Endometrium (tissue), 2 donors: ENCODE measurements at regions not wholly inside any gene's neighbourhood (a gene's known extent, or its start where the extent isn't known, plus 50 kb on each side); places are given as distances from the start of the nearest gene placed in this dataset.
"Not testable (repeated sequence)": the region's sequence is repeated elsewhere in the genome, so short reads cannot be mapped to it uniquely, and the experiment has no call there.

ENCODE experiments used
- FAIRE-seq: peaks from 2 replicates; lab custom pipeline; 2012; peaks lifted over from hg19 to GRCh38; lab: Jason Lieb, UNC
- donor health status: control.
- donor health status: control.

- FAIRE-seq = no peak
These were observed 335.2 kb downstream of the NUP35 start for GRCh38 chr2:183459466-183459865.

DNA sequence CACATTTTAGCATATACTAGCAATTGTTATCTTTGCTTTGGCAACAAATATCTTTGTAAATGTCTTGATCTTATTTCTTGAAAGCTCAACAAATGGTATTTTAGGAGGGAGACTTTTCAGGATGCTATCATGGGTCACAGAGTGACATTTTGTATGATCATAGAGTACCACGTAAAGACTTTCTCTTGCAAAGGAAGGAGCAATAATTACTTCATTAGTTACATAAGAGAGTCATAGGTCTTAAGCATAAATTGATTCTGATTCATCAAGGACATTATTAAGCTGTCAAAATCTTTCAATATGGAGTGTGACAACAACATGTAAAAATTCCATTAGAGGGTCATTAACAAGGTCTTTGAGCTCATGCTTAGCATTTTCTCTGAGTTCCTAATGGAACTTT lies 339.6 kb downstream of the NUP35 start:
- FAIRE-seq = no peak

DNA sequence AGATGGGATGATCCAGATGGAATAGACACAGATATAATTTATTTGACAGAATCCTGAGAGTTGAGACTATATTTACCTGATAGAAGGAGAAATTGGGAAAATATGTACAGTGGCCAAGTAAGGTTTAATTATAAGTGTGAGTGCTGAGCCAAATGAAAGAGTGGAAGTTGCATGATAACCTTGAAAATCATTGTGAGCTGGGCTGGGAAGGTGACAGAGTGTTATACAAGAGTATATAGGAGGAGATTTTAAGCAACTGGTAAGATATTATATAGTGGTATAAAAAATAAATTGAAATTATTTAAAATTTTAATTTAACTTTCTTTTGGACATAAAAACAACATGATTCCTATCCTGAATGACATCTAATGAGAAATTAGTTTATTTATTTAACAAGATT lies 340.8 kb downstream of the NUP35 start:
- no peak for FAIRE-seq

- FAIRE-seq = no peak
These were observed 350.9 kb downstream of the NUP35 start for GRCh38 chr2:183474912-183475695.

DNA sequence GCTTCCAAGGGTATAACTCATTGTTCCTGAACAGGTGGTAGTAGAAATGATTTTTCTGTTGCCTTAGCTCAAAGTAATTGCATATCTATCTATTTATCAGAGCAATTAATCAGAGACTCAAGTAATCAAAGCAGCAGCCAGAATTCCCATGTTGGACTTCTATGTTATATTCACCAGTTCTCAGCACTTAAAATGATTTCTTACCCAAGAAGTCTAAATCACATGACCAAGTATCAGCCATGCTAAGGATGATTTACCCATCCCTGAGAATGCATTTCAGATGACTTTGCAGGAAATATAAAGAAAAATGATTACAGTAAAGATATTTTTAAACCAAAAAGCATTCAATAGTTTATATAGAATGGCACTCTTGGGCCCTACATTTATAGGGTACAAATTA lies 352.2 kb downstream of the NUP35 start:
- no peak for FAIRE-seq

DNA sequence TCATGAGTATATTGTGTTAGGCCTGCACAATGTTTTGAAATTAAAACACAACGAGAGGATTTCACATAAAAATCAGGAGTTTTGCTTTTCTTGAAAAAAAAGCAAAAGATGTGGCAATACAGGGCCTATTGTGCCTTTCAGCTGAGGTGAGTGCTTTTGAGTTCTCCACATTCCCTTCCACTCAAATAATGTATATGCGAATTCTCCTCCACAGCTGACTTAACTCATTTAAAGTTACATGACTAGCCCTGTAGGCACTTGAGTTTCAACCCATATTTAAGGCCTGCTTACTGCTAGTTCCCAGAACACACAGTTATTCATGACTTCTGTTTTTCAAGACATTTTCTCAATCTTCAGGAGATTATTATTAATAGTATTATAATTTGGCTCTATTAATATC lies 353.1 kb downstream of the NUP35 start:
- FAIRE-seq = no peak

GRCh38 chr2:183478941-183479595 lies 354.8 kb downstream of the NUP35 start:
- FAIRE-seq = not testable (repeated sequence)

GRCh38 chr2:183487326-183487725 lies 363.1 kb downstream of the NUP35 start:
- no peak for FAIRE-seq

GRCh38 chr2:183488421-183488820 lies 364.2 kb downstream of the NUP35 start:
- no peak for FAIRE-seq

DNA sequence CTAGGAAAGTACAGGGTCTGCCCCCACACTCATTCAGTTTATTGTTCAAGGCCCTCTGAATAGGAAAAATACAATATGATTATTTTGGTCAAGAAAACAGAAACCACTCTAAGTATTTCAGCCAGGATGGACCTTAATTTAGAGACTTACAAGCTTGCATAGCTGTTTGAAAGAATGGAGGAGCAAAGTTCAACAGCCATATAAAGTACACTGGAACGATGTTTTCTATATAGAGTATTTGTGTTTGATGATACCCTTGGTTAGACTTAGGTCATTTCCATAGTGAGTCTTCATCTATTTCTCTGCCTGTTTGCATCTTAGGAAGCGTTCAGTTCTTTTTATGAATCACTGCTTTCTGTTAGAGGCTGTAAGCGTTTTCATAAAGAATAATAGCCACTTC lies 366.2 kb downstream of the NUP35 start:
- no peak for FAIRE-seq

GRCh38 chr2:183490914-183491313 lies 366.7 kb downstream of the NUP35 start:
- FAIRE-seq = no peak

DNA sequence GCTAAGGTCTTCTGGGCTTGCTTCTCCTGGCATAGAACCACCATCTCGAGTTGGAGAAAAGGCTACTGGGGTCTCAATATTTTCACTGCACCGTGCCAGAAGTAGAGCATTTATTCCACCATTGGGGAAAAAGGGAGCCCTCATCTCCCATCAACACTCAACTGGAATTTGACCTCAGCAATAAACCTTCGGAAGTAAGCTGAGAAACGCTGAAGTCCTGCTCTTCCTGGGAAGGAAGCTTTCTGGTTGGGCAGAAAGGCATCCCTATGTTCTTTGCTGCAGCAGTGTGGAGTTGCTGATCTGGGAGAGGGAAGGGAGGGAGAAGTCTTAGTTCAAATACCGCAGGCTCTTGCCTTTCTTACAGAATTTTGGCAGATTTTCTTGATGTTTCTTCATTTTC lies 368.8 kb downstream of the NUP35 start:
- FAIRE-seq = no peak

DNA sequence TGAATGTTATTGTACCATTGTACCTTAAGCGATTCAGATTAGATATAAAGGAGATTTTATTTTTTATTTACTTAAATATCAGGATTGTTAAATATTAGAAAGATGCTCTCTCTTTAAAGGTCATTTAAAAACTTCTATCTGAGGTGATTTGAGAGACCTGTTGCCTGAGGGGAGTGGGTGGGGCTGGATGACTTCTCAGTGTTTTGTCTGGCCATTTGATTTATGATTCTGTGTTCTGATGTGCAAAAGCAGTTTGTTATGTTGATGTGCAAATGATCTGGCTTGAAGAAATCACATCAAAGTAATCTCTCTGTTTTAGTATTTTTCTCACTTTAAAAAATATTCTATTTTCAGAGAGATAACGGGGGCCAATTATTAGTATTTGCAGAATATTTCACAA lies 370.8 kb downstream of the NUP35 start:
- no peak for FAIRE-seq

DNA sequence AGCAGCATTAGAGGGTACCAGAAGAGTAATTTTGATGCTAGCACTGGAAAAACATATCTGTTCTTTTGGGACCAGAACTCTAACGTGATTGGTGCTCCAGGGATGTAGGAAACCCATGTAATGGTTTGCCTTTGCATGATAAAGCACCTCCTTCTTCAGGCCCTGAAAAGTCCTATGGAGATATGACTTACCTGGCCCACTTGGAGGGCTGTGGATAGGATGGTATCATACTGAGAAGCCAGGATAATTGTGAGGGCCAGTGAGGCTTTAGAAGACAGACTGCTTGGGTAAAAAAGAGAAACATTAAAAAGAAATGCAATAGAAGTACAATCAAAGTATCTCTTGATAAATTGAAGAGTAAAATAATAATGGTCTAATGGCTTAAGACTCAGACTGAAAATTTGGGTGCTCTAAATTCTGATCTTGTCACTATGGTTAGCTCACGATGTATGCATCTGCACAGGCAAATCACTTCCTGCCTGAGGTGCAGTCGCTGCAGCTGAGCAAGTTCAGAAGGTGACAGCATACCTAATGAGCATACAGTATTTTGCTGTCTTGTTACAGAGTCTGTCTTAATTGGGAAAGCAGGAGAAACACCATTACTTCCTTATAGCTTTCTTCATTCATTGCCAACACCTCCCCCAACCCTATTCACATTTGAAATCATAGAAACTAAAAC lies 371.5 kb downstream of the NUP35 start:
- FAIRE-seq = no peak

- no peak for FAIRE-seq
These were observed 373.6 kb downstream of the NUP35 start for GRCh38 chr2:183497861-183498260.

DNA sequence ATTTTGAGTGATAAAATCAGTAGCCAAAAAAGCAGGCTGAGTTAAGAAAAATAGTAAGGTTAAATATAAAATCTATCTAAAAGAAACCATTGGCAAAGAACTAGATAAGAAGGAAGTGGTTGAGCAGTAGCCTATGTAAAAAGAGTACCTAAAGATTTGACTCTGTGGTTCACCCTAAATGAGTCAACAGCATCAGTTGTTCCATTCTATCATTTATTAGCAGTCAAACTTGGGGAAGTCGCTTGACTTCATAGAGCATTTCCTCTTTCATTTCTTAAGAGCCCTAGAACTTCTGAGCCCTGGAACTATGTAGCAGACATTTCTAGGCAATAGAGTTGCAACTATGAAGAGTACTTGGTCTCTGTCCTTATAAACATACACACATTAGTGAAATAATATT lies 381.7 kb downstream of the NUP35 start:
- FAIRE-seq = no peak

GRCh38 chr2:183511154-183511553 lies 386.9 kb downstream of the NUP35 start:
- FAIRE-seq = no peak

DNA sequence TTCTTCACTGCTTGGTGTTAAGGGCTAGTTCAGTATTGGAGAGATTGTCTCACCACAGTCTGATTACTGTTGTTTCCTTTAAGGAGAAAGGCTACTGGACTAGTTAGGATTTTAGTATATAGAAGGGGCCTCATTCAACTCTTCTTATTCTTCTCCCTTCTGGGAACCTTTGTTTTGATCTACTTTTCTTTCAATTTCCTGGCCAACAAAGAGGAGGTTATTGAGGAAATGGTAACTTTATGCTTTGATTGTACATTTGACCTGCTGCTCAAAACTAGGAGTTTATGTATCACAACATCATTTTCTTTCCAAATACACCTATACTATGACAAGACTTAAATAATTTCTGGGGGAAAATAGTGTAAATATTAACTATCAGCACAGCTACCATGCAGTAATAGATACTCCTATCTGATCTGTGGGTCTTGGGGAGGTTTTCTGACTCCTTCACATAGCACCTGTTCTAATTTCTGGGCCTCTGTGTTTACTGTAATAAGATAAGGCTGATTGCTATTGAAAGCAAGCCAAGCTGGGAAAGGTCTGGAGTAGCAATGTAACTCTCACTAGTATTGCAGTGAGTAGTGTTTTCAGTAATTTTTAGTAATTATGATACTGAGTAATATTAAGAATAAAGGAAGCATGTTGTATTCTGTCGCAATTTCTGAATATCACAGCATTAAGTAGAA lies 395.3 kb downstream of the NUP35 start:
- FAIRE-seq = no peak

DNA sequence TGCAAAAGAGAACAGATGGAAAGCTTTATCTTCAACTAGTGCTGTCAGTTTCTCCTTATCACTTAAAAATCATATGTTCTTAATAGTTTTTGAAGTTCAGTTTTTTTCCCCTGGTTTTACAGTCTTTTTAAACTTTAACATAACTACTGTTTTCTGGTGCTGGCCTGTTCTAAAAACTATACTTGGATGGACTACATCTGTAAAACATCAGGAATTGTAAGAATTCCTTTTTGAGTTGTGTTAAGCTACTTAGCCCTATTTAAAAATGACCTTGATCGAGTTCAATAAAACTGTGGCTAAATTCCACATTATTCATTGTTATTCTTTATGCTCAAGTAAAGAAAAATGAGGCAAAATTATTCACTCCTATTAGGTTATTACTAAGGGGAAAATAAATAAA lies 397.7 kb downstream of the NUP35 start:
- FAIRE-seq = peak; percentile 87

- FAIRE-seq = no peak
These were observed 398.4 kb downstream of the NUP35 start for GRCh38 chr2:183522489-183523266.

- no peak for FAIRE-seq
These were observed 406.2 kb downstream of the NUP35 start for GRCh38 chr2:183530333-183530901.

- no peak for FAIRE-seq
These were observed 408.3 kb downstream of the NUP35 start for GRCh38 chr2:183532514-183532913.
